ENCODE measurements at regions not wholly inside any gene's neighbourhood (a gene's known extent, or its start where the extent isn't known, plus 50 kb on each side); places are given as distances from the start of the nearest gene placed in this dataset.

GRCh38 chr10:121648493-121648892 is 50.2 kb upstream of the FGFR2 start:
- TF ChIP-seq CTCF (IDR thresholded peaks at IDR 0.05) (no peak), ZFX (IDR thresholded peaks at IDR 0.05; ENCODE audit: borderline replicate concordance) (no peak)
- H3K27ac ChIP-seq = no peak overlapping the region

GRCh38 chr10:121648059-121648458 is 49.8 kb upstream of the FGFR2 start:
- no peak for TF ChIP-seq CTCF (IDR thresholded peaks at IDR 0.05)
- no peak for TF ChIP-seq ZFX (IDR thresholded peaks at IDR 0.05; ENCODE audit: borderline replicate concordance)
- no peak overlapping the region for H3K27ac ChIP-seq

Data from 22Rv1 (cell line).